HK-2 (cell line): ENCODE measurements at regions not wholly inside any gene's neighbourhood (a gene's known extent, or its start where the extent isn't known, plus 50 kb on each side); places are given as distances from the start of the nearest gene placed in this dataset.
"Not testable (repeated sequence)": the region's sequence is repeated elsewhere in the genome, so short reads cannot be mapped to it uniquely, and the experiment has no call there.

ENCODE experiments used
- DNase-seq: peaks from one replicate; pipeline ENCODE4 v3.0.0-alpha.2; 2018; ENCODE audit not compliant: unreplicated experiment

GRCh38 chr4:95779447-95779846, 60.4 kb upstream of the PDHA2 start:
- no peak for DNase-seq

GRCh38 chr4:95778666-95779065, 61.2 kb upstream of the PDHA2 start:
- no peak for DNase-seq

- DNase-seq: not testable (repeated sequence)
Measured at GRCh38 chr4:95770605-95771004, 69.3 kb upstream of the PDHA2 start.

GRCh38 chr4:95764961-95765360, 74.9 kb upstream of the PDHA2 start:
- DNase-seq: no peak

- no peak for DNase-seq
Measured at GRCh38 chr4:95761871-95762270, 78.0 kb upstream of the PDHA2 start.

GRCh38 chr4:95761426-95761825, 78.5 kb upstream of the PDHA2 start:
- DNase-seq: no peak

GRCh38 chr4:95760646-95761045, 79.2 kb upstream of the PDHA2 start:
- not testable (repeated sequence) for DNase-seq

GRCh38 chr4:95758001-95758400, 81.9 kb upstream of the PDHA2 start:
- no peak for DNase-seq

- DNase-seq: no peak
Measured at GRCh38 chr4:95754667-95755066, 85.2 kb upstream of the PDHA2 start.

GRCh38 chr4:95749204-95749603, 90.7 kb upstream of the PDHA2 start:
- DNase-seq: no peak

- DNase-seq: no peak
Measured at GRCh38 chr4:95742872-95743271, 97.0 kb upstream of the PDHA2 start.

- DNase-seq: no peak
Measured at GRCh38 chr4:95742179-95742578, 97.7 kb upstream of the PDHA2 start.

GRCh38 chr4:95732061-95732460, 107.8 kb upstream of the PDHA2 start:
- no peak for DNase-seq

- DNase-seq: no peak
Measured at GRCh38 chr4:95729596-95729995, 110.3 kb upstream of the PDHA2 start.

- DNase-seq: no peak
Measured at GRCh38 chr4:95728145-95728544, 111.7 kb upstream of the PDHA2 start.

GRCh38 chr4:95715830-95716229, 124.1 kb upstream of the PDHA2 start:
- no peak for DNase-seq

- no peak for DNase-seq
Measured at GRCh38 chr4:95714571-95714970, 125.3 kb upstream of the PDHA2 start.

- no peak for DNase-seq
Measured at GRCh38 chr4:95705323-95705722, 134.6 kb upstream of the PDHA2 start.

GRCh38 chr4:95701500-95702170, 138.3 kb upstream of the PDHA2 start:
- no peak for DNase-seq

GRCh38 chr4:95694411-95694810, 145.5 kb upstream of the PDHA2 start:
- DNase-seq: no peak

- peak; percentile 4 for DNase-seq
Measured at GRCh38 chr4:95693594-95693993, 144.8 kb upstream of the UNC5C start.

- no peak for DNase-seq
Measured at GRCh38 chr4:95676190-95676589, 127.4 kb upstream of the UNC5C start.

GRCh38 chr4:95675623-95676022, 126.8 kb upstream of the UNC5C start:
- no peak for DNase-seq

- no peak for DNase-seq
Measured at GRCh38 chr4:95674521-95674981, 125.8 kb upstream of the UNC5C start.
